HPDE6-E6E7 (cell line): ENCODE measurements at regions not wholly inside any gene's neighbourhood (a gene's known extent, or its start where the extent isn't known, plus 50 kb on each side); places are given as distances from the start of the nearest gene placed in this dataset.

ENCODE experiments used
- DNase-seq: peaks from one replicate; pipeline ENCODE4 v3.0.0; 2011; ENCODE audit warnings: missing footprints; ENCODE audit errors: extremely low spot score

DNA sequence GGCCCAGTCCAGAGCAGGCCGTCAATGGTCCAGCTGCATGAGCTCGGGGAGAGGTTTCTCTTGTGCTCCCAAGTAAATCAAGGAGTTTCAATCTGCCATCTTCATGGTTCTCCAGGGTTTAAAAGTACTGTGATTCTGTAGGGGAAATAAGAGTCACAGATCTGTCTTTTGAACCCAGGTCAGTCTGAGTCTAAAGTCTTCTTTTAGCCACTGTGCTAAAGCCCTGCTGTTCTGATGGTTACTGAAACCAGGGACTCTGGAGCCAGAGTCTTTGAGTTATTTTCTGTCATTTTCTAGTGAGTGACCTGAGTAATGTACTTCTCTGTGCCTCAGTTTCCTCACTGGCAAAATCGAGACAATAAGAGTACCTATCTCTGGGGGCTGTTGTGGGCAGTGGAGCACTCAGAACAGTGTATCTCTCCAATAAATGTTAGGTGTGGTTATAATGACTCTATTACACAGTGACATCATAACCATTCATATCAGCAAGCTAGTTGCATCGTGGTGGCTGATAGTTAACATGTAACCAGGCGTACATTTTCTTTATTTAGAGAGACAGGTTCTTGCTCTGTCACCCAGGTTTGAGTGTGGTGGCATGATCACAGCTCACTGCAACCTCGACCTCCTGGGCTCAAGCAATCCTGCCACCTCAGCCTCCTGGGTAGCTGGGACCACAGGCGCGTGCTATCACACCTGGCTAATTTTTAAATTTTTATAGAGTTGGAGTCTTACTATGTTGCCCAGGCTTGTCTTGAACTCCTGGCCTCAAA lies 74.6 kb upstream of the KCNG1 start:
- no peak for DNase-seq

DNA sequence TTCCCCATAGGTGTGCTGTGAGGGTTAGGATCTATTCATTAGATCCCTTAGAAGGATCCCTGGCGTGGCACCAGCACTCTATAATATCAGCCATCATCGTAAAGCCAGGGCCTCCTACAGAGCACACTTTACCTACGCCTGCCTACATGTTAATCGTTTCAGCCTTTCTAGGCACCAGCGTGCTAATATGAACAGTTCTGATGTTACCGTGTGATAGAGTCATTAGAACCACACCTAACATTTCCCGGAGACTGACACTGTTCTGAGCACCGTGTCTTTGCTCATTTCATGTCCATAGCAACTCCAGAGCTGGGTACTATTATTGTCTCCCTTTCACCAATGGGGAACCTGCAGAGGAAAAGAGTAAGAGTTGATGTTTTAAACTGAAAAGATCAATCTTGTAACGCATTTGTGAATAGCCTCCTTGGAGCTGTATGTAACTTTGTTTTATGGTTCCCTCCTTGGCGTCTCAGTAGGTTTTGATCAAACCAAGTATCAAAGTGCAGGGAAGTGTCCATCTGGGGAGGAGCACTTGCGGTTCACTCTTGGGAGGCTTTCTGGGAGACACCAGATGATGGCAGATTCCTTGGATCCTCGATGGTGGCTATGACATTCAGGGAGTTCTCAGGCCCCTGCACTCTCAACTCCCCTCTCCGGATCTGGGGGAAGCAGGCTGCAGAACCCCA lies 73.8 kb upstream of the KCNG1 start:
- DNase-seq, result no peak

DNA sequence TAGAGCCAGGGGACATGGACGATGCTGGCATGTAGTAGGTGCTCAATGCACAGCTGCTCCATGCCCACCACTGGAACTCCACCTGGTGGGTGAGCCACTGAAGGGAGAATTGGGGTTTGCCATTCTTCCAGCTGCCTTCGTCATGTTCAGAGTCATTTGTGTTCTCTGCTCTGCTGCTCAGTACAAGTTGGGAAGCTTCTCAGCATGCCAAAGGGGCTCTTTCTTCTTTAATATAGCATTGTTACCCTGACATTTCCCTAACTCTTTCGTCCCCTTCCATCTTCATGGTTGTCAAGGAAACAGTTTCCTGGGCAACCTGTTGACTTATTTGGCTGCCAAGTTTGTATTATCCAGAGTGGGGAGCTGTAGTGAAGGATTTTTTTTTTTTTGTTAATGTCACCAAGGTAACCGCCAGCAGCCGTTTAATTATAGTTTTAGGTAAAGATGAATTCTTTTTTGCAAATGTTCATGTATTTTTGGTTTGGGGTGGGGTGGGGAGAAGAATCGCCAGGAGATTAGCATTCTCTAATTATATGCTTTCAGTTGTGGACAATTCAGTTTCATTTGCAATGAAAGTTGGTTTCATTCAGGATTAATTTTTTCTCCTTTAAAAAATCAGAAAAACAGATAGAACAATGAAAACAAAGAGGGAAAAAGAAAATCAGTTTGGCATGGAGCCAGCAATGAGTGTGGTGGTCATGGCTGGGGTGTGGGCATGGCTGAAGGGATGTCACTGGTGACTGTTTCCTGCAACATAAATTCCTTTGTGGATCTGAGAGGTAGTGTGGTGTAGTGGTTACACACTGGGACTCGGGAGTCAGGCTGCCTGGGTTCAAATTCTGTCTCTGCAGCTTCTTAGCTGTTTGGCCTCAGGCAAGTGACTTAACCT lies 73.0 kb upstream of the KCNG1 start:
- DNase-seq, result no peak

DNA sequence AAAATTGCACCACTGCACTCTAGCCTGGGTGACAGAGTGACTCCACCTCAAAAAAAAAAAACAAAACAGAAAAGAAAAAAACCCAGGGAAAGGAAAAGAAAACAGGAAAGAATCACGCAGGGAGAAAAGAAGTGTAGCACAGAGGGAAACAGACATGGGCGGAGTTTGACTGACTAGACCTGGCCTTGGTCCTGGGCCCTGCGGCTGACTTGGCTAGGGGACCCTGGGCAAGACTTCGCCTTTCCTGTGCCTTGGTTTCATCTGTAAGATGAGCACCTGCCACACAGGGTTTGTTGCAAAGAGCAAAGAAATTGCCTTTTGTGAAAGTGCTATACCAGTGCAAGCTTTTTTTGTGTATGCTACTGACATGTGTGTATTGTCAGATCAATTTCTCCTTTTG lies 71.3 kb upstream of the KCNG1 start:
- DNase-seq, result no peak

DNA sequence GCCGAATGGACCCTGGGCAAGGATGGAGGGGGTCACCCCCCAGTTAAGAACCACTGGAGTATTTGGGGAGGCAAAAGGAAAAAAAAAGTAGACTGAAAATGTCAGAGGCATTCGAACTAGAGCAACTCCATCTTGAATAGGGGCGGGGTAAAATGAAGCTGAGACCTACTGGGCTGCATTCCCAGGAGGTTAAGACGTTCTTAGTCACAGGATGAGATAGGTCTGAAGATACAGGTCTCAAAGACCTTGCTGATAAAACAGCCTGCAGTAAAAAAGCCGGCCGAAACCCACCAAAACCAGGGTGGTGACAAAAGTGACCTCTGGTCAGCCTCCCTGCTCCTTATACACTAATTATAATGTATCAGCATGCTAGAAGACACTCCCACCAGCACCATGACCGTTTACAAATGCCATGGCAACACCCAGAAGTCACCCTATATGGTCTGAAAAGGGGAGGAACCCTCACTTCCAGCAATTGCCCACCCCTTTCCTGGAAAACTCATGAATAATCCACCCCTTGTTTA lies 70.4 kb upstream of the KCNG1 start:
- no peak for DNase-seq

DNA sequence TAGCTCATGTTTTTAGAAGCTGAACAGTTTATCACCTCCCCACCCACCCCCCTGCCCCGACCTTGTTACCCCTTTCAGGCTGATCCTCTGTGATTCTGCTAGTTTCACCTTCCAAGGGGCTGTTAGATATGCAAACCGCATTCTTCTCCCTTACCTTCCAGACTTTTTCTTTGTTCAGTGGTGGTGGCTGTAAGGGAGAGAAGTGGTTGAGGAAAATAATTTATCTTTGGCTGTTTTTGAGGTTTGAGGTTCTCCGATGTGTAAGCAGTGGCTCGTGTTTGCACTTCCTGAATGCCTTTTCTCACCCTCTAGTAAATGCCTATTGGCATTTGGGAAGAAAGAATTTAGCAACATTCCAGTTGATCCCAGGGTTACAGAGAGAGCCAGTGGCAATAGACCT lies 69.4 kb upstream of the KCNG1 start:
- no peak for DNase-seq

DNA sequence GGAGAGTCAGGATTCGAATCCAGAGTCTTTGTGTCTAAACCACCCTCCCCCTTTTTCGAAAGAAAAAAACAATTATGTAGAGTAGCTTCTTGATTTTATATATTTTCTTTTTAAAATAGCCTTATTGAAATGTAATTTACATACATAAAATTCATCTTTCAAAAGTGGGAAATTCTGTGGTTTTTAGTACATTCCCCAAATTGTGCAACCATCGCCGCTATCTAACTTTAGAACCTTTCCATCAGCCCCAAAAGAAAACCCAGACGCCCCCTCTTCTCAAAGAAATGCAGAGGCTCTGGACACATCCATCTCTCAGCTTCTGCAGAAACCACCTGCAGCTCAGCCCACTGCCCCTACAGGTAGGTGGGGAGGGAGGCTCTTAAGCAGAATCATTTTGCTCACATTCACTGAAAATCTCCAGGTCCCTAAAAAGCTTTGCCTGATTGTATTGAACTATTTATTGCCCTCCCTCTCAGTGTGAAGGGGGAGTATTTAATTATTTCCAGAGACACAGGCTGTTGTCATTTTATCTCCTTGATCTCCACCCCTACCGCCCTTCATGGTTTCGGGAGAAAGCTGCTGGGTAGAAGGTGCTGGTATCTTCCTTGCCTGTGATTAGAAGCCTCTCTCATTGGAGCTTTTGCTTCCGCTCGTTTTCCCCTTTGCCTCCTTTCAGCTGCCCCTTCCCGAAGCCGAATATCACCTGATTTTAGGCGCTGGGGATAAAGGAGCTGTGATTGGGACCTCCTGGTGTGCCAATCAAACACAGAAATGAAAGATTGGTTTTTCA lies 68.7 kb upstream of the KCNG1 start:
- no peak for DNase-seq

DNA sequence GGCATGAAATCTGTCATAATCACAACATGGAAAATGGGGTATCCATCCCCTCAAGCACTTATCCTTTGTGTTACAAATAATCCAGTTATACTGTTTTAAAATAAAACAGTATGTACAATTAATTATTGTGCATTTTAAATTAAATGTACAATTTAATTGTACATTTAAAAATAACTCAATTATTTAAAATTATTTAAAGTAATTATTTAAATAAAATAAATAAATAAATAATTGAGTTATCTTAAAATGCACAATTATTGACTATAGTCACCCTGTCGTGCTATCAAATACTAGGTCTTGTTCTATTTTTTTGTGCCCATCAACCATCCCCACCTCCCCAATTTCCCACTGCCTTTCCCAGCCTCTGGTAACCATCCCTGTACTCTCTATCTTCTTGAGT lies 66.9 kb upstream of the KCNG1 start:
- no peak for DNase-seq

DNA sequence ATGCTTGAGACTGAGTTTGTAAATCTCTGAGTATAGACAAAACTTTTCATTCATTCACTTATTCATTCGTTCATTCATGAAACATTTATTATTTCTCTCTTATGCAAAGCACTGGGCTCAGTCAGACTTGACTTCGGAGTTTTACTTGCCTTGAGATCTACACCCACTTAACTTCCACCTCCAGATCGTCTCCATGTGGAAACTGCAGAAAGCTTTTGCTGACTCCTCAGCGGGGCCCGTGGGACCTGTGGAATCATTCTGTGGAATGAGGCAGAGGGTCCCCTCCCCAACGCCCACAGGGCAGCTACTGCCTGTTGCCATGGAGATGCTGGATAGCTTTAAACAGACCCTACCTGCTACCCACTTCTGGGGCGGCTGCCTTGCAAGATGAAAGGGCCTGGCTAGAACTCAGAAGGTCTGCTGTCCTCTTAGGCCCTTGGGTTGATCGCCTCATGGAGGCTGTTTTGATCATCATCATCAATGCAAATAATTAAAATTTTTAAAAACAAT lies 66.4 kb upstream of the KCNG1 start:
- no peak for DNase-seq

DNA sequence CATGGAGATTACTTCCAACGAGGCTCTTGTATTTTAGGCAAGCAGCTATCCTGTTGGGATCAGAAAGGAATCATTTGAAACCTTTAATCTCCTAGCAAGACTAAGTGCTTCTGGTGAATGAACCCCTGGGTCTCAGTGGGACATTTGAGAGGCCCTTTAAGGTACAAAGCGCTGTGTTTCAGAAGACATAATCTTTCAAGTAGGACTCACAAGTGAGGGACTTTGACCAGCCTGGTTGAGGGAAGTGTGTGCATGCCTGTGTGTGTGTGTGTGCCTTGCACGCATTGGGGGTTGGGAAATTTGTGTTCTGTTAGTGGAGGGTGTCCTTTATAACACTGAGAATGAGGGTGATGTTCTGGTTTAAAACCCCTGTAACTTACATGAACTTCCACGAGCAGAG lies 64.4 kb upstream of the KCNG1 start:
- no peak for DNase-seq

DNA sequence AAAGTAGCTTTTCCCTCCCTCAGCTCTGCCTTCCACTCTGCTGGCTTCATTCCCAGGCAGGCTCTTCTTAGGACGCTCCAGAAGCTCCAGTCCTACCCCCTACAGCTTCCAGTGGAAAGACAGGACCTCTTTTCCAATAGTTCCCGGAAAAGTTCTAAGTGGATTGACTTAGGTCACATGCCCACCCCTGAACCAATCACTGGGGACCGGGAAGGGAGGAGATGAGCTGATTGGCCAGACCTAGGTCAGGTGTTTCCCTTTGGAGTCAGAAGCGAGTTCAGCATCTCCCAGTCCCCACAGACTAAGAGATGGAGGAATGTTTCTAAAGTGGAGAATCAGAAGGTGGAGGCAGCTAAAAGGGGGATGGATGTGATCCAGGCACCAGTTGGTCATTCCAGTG lies 62.9 kb upstream of the KCNG1 start:
- DNase-seq, result no peak

DNA sequence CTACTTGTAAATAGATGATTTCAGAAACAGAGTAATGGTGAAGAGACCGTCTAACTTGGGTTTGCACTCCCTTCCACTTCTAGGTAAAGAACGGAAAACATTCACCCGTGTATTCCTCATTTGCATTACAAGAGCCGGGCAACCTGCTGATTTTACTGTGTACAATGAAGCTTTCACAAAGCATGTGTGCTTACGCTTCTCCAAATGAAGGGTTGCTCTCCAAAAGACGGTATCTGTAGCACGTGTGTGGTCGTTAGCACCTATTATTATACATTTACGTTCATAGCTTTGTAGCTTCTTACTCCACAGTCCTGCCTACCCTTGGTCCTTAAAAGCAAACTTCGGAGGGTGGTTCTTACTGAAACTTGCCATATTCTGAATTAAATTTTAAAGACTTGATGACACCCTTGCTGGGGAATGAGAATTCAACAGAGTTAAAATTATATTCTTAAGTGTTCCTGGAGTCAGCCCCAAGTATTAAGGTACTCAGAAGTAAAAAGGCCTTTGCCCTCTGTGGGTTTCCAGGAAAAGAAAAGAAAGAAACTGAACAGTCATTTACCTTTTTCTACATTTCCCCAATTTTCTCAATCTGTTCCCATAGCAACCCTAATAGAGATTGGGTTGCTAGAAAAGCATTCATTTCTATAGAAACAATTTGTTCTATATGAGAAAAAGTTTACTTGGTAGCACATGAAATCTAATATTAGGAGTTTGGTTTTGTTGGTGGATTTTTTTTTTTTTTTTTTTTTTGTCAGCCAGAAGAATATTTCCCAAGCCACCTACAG lies 61.9 kb upstream of the KCNG1 start:
- DNase-seq, result no peak

DNA sequence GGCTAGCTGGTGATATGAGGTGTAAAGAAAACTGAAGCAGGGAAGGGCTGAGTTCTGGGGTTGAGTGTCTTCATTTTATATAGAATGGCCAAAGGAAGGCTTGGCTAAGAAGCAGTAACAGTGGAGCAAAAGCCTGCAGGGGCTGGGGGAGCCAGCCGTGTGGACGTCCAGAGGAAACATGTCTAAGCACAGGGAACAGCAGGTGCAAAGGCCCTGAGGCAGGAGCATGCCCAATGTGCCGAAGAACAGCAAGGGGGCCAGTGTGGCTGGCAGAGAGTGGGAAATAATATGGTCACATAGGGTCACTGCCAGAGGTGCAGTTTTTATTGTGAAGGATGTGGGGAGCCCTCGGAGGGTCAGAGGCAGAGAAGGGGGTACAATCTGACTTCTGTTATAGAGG lies 60.5 kb upstream of the KCNG1 start:
- no peak for DNase-seq

DNA sequence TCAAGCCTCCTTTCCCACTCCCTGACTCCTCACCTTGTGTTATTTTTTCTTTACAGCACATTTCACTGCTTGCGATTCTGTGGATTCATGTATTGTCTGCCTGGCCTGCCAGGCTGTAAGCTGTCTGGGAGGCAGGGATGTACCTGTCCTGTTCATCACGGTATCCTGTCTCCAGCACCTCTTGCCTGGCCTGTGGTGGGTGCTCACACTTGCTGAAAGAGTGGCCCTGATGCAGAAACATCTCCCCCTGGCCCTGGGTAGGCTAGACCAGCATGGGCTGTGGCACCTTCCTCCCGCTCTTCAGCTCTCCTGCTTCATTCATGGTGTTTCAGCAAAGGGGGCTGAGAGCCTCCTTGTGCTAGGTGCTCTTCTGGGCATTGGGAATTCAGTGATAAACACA lies 60.1 kb upstream of the KCNG1 start:
- DNase-seq, result no peak

DNA sequence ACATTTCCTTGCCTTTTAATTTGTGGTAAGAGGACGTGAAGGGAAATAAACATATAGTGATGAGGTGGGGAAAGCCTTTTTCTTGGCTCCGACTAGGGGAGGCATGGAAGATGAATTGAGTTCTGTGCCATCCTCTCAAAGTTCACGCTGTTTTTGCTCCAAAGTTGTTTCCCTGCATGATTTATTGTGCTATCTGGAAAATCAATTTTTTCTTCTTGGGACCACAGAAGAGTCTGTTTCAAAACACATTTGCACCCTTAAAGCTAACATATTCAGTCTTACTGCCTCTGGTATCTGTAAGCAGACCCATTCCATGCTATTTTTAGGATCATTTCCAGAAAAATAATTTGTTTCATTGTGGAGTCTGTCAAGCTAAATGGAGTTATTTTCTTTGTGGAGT lies 57.6 kb upstream of the KCNG1 start:
- no peak for DNase-seq

DNA sequence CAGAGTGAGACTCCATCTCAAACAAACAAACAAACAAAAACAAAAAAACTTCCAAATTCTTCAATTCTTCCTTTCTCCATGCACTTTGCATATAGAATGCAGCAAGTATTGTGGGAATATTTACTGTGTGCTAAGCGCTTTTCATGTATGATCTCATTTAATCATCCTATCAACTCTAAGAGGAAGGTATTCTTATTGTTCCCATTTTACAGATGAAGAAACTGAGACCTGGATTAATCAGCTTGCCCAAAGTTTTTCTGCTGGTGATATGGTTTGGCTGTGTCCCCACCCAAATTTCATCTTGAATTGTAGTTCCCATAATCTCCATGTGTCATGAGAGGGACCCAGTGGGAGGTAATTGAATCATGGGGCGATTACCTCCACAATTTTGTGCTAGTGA lies 56.6 kb upstream of the KCNG1 start:
- no peak for DNase-seq

DNA sequence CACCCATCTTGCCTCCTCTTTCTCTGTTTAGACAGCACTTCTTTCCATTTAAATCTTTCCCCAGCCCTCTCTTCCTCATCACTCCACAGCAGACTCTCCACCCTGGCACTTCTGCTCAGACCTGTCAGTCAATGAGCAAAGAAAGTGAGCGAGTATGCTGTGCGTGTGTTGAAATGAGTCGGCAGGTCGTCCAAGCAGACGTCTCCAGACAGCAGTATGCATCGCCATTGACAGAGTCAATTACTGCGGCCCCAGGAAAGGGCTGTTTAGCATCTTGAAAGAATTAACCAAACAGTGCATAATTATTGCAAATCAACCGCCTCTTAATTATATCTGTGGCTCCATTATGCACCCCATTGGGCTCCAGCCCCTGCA lies 54.8 kb upstream of the KCNG1 start:
- peak; percentile 41 for DNase-seq

DNA sequence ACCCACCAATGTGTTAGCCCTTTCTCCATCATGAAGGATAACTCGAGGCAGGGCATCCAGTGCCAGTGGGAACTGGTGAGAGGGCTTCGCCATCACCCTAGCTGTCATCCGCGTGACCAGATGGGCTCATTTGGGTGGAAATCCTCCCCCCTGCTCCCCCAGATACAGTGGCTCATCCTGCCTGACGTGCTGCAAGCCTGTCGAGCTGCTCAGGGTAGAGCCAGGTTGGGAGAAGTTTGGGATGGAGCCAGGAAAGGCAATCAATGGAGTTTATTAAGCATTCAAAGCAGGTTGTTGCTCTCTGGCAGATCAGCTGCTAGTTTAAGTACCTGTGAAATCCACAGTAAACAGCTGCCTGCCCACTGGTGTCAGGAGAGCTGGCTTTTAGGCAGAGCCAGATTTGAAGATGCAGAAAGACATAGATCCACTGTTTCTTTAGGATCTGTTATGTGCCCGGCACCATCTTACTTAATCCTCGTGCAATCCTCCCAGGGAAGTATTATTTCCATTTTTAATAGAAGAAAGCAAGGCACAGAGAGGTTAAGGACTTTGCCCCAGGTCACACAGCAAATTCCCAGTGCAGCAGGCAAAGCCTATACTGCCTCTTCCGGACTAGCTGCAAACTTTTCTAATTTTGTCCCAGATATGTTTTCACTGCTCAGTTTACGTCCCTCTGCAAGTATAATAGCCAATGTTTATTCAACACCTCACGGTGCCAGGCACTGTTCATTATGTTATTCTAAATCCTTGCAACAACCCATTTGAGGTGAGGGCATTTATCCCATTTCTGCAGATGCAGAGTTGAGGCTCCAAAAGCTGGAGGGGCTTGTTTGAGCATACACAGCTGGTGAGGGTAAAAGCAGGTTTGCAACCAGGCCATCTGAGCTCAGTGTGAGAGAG lies 54.1 kb upstream of the KCNG1 start:
- no peak for DNase-seq

DNA sequence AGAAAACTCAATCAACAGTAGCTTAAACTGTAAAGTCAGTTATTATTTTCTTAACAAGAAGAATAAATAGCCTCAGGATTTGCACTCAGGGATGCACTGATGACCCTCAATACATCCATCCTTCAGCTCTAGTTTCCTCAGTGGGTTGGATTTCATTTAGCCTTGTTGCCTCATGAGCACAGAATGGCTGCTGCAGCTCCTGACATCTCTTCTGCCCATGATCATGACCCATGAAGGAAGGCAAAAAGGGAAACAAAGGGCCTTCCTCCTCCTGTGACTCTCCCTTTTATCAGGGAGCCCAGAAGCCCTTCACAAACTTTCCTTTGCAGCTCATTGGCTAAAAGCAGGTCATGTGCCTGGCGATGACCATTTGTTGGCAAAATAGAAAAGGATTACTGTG lies 51.2 kb upstream of the KCNG1 start:
- DNase-seq, result no peak
